HepG2 (cell line): ENCODE measurements at regions not wholly inside any gene's neighbourhood (a gene's known extent, or its start where the extent isn't known, plus 50 kb on each side); places are given as distances from the start of the nearest gene placed in this dataset.

ENCODE experiments used
- ATAC-seq: fragments of 200-7000 bp; cut with Tn5 transposase; 3 replicates; pipeline ENCODE4 v1.9.1; 2020; ENCODE audit warnings: mild to moderate bottlenecking, moderate library complexity
- BruUV-seq: library from RNA; stranded (reverse); fragments of 400-500 nt; replicated peaks from 2 replicates; lab custom pipeline; 2021; lab: Mats Ljungman, UMichigan
- CTCF ChIA-PET: fragments of 300-600 bp; formaldehyde crosslinking; extraction: SDS; loops from one replicate; lab custom pipeline; 2021; ENCODE audit warnings: low total read pairs, inconsistent platforms, low intra/inter-chr PET ratio; lab: Yijun Ruan, JAX
- POLR2A ChIA-PET: fragments of 350-600 bp; sonication (Branson Sonifier 250); formaldehyde crosslinking; loops from one replicate; lab custom pipeline; 2020; ENCODE audit warnings: antibody characterized with exemption, inconsistent platforms; lab: Yijun Ruan, JAX
- DNase-seq: peaks from one replicate; pipeline ENCODE4 v3.0.0-alpha.2; 2015; ENCODE audit warnings: low spot score
- FAIRE-seq: peaks from 3 replicates; lab custom pipeline; 2011; peaks lifted over from hg19 to GRCh38; lab: Jason Lieb, UNC
- H2AFZ ChIP-seq: one replicate; pipeline ENCODE4 v1.6.1; 2011; ENCODE audit warnings: low read length, inconsistent platforms
- H3K27ac ChIP-seq: fragments of 300-600 bp; 3 replicates; pipeline ENCODE4 v1.8.0; 2011; ENCODE audit warnings: mixed run types, mild to moderate bottlenecking, mixed read lengths, low read length, inconsistent platforms; ENCODE audit not compliant: insufficient read depth; ENCODE audit errors: extremely low read length
- H3K27me3 ChIP-seq, 2 experiments: fragments of 200-600 bp in 1 of 2; 2 replicates in 1 of 2; 3 replicates in 1 of 2; pipeline versions ENCODE4 v1.6.0 to v1.8.0; 2011; ENCODE audit warnings: low read length in 2 of 2, mild to moderate bottlenecking in 2 of 2, moderate library complexity in 2 of 2, inconsistent platforms in 1 of 2; ENCODE audit not compliant: insufficient read depth in 2 of 2, control insufficient read depth in 1 of 2
- H3K36me3 ChIP-seq, 2 experiments: fragments of 200-600 bp in 1 of 2; replicated peaks in 1 of 2; 2 replicates in 1 of 2; 3 replicates in 1 of 2; pipeline versions ENCODE4 v1.5.1 to v1.8.0; 2011; ENCODE audit warnings: low read length in 2 of 2, inconsistent platforms in 1 of 2; ENCODE audit not compliant: insufficient read depth in 2 of 2, control insufficient read depth in 1 of 2
- H3K4me1 ChIP-seq: 2 replicates; pipeline ENCODE4 v1.5.1; 2012; ENCODE audit warnings: low read length, inconsistent platforms; ENCODE audit not compliant: insufficient read depth
- H3K4me2 ChIP-seq: 2 replicates; pipeline ENCODE4 v1.6.0; 2011; ENCODE audit warnings: low read depth, low read length, inconsistent platforms
- H3K4me3 ChIP-seq, 3 experiments: fragments of 200-600 bp in 1 of 3; sonication (generic), shearing (Covaris generic) in 1 of 3; replicated peaks in 1 of 3; 2 replicates each; pipeline ENCODE4 v1.5.1; 2011 to 2016; ENCODE audit warnings: low read length in 3 of 3, inconsistent platforms in 2 of 3, low read depth in 2 of 3, mild to moderate bottlenecking in 2 of 3, control low read depth in 1 of 3, mixed read lengths in 1 of 3; ENCODE audit not compliant: insufficient read depth in 1 of 3
- H3K79me2 ChIP-seq: one replicate; pipeline ENCODE4 v1.6.1; 2011; ENCODE audit warnings: low read length, inconsistent platforms; ENCODE audit not compliant: insufficient read depth
- H3K9ac ChIP-seq: 2 replicates; pipeline ENCODE4 v1.6.0; 2011; ENCODE audit warnings: mild to moderate bottlenecking, low read depth, low read length, inconsistent platforms; ENCODE audit not compliant: insufficient read depth
- H3K9me3 ChIP-seq: 2 replicates; pipeline ENCODE4 v1.5.1; 2012; ENCODE audit warnings: mild to moderate bottlenecking, low read length
- H4K20me1 ChIP-seq: 2 replicates; pipeline ENCODE4 v1.6.0; 2011; ENCODE audit warnings: inconsistent platforms, mild to moderate bottlenecking, low read length, moderate library complexity; ENCODE audit not compliant: insufficient read depth
- GABPB1 ChIP-seq: IDR thresholded peaks from 2 replicates; pipeline ENCODE4 v1.6.1; 2016; ENCODE audit warnings: mild to moderate bottlenecking, missing genetic modification reagents, moderate library complexity, missing compliant biosample characterization
- HNRNPLL ChIP-seq: fragments of 200-400 bp; formaldehyde crosslinking; IDR thresholded peaks from 2 replicates; pipeline ENCODE4 v1.6.1; 2017; ENCODE audit warnings: mild to moderate bottlenecking, low read depth, low read length; ENCODE audit not compliant: poor library complexity, severe bottlenecking
- MAFF ChIP-seq: IDR thresholded peaks from 2 replicates; pipeline ENCODE4 v1.6.1; 2011; ENCODE audit warnings: low read depth, low read length, improper control_type of control experiment
- XRCC5 ChIP-seq: fragments of 200-400 bp; formaldehyde crosslinking; optimal IDR thresholded peaks from 2 replicates; pipeline ENCODE3; 2017; ENCODE audit warnings: mild to moderate bottlenecking, low read length
- ZNF282 ChIP-seq: fragments of 450-650 bp; IDR thresholded peaks from 2 replicates; pipeline ENCODE4 v1.6.1; 2018; ENCODE audit not compliant: partially characterized antibody
- ZNF367 ChIP-seq: sonication (generic); formaldehyde crosslinking; IDR thresholded peaks from 2 replicates; pipeline ENCODE4 v1.4.0; 2020; ENCODE audit warnings: missing genetic modification reagents, borderline replicate concordance
- ZNF761 ChIP-seq: sonication (generic); formaldehyde crosslinking; conservative IDR thresholded peaks from 2 replicates; pipeline ENCODE4 v1.4.0; 2020; ENCODE audit warnings: mild to moderate bottlenecking, missing genetic modification reagents
- ZSCAN12 ChIP-seq: sonication (generic); formaldehyde crosslinking; IDR thresholded peaks from 2 replicates; pipeline ENCODE4 v1.9.0; 2021; ENCODE audit warnings: mild to moderate bottlenecking, missing genetic modification reagents
- WGBS: methylation state at CpG from one replicate; pipeline ENCODE4 v1.1.6; 2017; ENCODE audit warnings: low lambda C conversion rate; 5-methylcytosine and 5-hydroxymethylcytosine counted together
- in situ Hi-C: cut with HindIII; loops from 2 replicates; pipeline ENCODE4 v1.10.0; 2017; ENCODE audit warnings: low pct_unique_long_range_greater_than_20kb; ENCODE audit not compliant: extremely low pct_ligation_motif_present
- intact Hi-C: fragments of 100-400 bp; cut with micrococcal nuclease; formaldehyde crosslinking; loops from one replicate; pipeline ENCODE4 v1.10.0; 2022; ENCODE audit not compliant: unreplicated experiment
- TF ChIP-seq, protein P1 (sequence below): sonication (generic); formaldehyde crosslinking; IDR thresholded peaks from 2 replicates; pipeline ENCODE4 v1.4.0; 2020; ENCODE audit warnings: missing genetic modification reagents, borderline replicate concordance

DNA sequence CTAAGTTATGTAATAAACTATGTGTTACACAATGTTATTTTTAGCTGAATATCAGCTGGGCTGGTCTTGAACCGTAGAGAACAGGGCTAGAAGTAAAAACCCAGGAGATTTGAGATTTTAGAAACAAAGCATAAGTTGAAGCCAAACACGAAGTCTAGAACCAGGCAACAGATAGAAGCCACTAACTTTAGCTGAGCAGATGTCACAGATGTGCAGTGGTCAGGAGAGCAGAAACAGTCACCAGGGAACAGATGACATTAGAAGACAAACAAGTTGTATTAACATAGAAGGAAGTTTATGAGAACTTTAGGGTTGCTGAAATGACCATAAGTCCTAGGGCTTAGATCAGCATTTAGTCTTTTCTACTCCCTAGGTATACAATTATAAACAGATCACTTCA is 731.0 kb downstream of the ZNF385D start (continued):
- TF ChIP-seq ZNF761 (CRISPR knock-in tag) (no peak), GABPB1 (no peak), MAFF (no peak), XRCC5 (no peak), ZNF367 (CRISPR knock-in tag) (no peak), ZSCAN12 (CRISPR knock-in tag) (no peak), ZNF282 (no peak)
- TF ChIP-seq, protein P1, sequence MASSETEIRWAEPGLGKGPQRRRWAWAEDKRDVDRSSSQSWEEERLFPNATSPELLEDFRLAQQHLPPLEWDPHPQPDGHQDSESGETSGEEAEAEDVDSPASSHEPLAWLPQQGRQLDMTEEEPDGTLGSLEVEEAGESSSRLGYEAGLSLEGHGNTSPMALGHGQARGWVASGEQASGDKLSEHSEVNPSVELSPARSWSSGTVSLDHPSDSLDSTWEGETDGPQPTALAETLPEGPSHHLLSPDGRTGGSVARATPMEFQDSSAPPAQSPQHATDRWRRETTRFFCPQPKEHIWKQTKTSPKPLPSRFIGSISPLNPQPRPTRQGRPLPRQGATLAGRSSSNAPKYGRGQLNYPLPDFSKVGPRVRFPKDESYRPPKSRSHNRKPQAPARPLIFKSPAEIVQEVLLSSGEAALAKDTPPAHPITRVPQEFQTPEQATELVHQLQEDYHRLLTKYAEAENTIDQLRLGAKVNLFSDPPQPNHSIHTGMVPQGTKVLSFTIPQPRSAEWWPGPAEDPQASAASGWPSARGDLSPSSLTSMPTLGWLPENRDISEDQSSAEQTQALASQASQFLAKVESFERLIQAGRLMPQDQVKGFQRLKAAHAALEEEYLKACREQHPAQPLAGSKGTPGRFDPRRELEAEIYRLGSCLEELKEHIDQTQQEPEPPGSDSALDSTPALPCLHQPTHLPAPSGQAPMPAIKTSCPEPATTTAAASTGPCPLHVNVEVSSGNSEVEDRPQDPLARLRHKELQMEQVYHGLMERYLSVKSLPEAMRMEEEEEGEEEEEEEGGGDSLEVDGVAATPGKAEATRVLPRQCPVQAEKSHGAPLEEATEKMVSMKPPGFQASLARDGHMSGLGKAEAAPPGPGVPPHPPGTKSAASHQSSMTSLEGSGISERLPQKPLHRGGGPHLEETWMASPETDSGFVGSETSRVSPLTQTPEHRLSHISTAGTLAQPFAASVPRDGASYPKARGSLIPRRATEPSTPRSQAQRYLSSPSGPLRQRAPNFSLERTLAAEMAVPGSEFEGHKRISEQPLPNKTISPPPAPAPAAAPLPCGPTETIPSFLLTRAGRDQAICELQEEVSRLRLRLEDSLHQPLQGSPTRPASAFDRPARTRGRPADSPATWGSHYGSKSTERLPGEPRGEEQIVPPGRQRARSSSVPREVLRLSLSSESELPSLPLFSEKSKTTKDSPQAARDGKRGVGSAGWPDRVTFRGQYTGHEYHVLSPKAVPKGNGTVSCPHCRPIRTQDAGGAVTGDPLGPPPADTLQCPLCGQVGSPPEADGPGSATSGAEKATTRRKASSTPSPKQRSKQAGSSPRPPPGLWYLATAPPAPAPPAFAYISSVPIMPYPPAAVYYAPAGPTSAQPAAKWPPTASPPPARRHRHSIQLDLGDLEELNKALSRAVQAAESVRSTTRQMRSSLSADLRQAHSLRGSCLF (CRISPR knock-in tag): no peak

DNA sequence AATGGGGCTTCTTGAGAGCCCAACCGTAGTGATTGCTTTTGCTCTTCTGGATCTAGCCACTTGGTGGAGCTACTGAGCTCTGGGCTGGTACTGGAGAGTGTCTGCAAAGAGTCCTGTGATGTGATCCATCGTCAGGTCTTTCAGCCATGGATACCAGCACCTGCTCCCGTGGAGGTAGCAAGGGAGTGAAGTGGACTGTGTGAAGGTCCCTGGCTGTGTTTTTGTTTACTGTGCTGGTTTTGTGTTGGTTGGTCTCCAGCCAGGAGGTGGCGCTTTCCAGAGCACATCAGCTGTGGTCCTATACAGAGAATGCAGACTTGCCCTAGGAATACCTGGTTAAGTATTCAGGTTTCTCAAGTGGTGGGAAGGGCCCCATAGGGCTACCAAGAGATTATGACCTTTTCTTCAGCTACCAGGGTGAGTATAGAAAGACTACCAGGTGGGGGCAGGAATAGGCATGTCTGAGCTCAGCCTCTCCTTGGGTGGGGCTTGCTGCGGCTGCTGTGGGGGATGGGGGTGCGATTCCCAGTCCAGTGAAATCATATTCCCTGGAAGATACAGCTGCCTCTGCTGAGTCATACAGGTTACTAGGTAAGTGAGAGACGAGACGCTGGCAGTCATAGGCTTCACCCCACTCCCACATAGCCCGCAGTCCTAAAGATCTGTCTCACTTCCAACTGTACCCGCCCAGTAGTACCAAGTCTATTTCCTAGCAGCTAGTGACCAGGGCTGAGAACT is 733.7 kb downstream of the ZNF385D start:
- no peak for DNase-seq

More for the DNA sequence above, 733.7 kb downstream of the ZNF385D start:
- H3K4me3 ChIP-seq: no peak overlapping the region
- CTCF ChIA-PET: no interaction called here
- H3K9me3 ChIP-seq: peaks cover 92% of the 10 kb centered on the region
- POLR2A ChIA-PET: no interaction called here
- no peaks in the 10 kb centered on the region for H3K79me2 ChIP-seq
- H3K27ac ChIP-seq: no peak overlapping the region
- no peak for ATAC-seq
- no peak overlapping the region for H3K9ac ChIP-seq
- no peaks in the 10 kb centered on the region for H4K20me1 ChIP-seq
- no peak overlapping the region for H2AFZ ChIP-seq
- H3K4me2 ChIP-seq: no peak overlapping the region
- WGBS: 42% methylated on average over 10 of the region's 10 CpGs
- intact Hi-C loops (no loop called here), in situ Hi-C loops (no loop called here)
- H3K27me3 ChIP-seq: no peaks in the 10 kb centered on the region
- FAIRE-seq: no peak
- H3K4me1 ChIP-seq: no peaks in the 10 kb centered on the region
- H3K36me3 ChIP-seq: no peaks in the 10 kb centered on the region
- TF ChIP-seq HNRNPLL: no peak
- BruUV-seq: no TSS peak
